ENCODE measurements at regions not wholly inside any gene's neighbourhood (a gene's known extent, or its start where the extent isn't known, plus 50 kb on each side); places are given as distances from the start of the nearest gene placed in this dataset.

DNA sequence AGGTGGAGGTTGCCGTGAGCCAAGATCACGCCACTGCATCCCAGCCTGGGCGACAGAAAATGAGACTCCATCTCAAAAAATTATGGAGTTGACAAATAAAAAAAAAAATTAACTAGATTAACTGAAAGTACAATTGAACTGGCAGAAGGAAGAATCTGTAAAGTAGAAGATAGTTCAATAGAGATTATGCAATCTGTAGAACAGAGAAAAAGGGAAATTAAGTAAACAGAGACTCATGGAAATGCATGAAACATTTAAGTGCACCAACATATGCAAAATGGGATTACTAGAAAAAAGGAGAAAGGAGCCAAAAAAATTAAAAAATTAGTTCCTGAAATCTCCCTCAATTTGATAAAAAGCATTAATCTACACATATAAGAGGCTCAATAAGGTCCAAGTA lies 188.8 kb upstream of the KHDRBS2 start:
- no peaks in the 10 kb centered on the region for H3K27me3 Mint-ChIP-seq (ENCODE audit: unreplicated experiment)
- H3K4me1 Mint-ChIP-seq (ENCODE audit: unreplicated experiment), result no peaks in the 10 kb centered on the region
- TF ChIP-seq, protein P1, sequence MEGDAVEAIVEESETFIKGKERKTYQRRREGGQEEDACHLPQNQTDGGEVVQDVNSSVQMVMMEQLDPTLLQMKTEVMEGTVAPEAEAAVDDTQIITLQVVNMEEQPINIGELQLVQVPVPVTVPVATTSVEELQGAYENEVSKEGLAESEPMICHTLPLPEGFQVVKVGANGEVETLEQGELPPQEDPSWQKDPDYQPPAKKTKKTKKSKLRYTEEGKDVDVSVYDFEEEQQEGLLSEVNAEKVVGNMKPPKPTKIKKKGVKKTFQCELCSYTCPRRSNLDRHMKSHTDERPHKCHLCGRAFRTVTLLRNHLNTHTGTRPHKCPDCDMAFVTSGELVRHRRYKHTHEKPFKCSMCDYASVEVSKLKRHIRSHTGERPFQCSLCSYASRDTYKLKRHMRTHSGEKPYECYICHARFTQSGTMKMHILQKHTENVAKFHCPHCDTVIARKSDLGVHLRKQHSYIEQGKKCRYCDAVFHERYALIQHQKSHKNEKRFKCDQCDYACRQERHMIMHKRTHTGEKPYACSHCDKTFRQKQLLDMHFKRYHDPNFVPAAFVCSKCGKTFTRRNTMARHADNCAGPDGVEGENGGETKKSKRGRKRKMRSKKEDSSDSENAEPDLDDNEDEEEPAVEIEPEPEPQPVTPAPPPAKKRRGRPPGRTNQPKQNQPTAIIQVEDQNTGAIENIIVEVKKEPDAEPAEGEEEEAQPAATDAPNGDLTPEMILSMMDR (IDR thresholded peaks at IDR 0.05; ENCODE audit: unreplicated experiment), result no peak
- H3K9me3 Mint-ChIP-seq (ENCODE audit: unreplicated experiment), result no peaks in the 10 kb centered on the region
- no peaks in the 10 kb centered on the region for H3K36me3 Mint-ChIP-seq (ENCODE audit: low read depth, unreplicated experiment)
- H3K4me3 Mint-ChIP-seq (ENCODE audit: unreplicated experiment), result no peak overlapping the region
- H3K27ac Mint-ChIP-seq (ENCODE audit: unreplicated experiment), result no peak overlapping the region
- no peak for DNase-seq (ENCODE audit: low spot score)

DNA sequence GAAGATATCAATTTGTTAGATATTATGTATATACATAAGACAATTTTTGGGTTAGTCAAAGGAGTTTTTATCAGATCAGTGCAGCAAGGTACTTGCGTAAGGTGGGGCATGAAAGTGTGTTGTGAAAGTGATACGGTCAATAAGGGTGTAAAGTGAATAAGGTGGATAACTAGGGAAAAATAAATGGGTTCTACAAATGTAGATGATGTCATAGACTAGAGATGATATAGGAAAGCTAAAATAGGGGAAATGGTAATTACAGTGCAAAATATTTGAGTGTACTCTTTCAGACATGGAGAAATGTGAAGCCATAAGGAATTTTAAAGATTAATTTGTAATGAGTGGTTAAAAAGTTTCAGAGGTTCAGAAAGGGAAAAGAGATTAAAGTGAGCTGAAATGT lies 180.6 kb upstream of the KHDRBS2 start:
- no peaks in the 10 kb centered on the region for H3K27me3 Mint-ChIP-seq (ENCODE audit: unreplicated experiment)
- no peak overlapping the region for H3K27ac Mint-ChIP-seq (ENCODE audit: unreplicated experiment)
- TF ChIP-seq, protein P1 (IDR thresholded peaks at IDR 0.05; ENCODE audit: unreplicated experiment), result no peak

DNA sequence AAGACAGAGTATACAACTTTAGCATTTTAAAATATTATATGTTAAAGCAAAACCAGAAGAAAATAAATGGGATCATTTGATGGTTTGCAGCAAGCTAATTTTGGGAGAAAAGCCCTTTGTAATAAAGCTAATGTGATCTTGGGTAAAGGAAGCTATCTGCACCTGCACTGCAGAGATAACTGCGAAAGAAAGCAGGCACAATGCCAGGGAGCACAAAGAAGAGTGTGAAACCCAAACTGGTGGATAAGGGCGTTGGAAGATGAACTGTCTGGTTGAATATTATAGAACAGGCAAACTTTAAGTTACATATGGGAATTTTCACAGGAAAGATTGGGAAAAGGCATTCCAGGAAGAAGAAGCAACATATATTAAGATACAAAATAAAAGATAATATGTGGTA lies 179.2 kb upstream of the KHDRBS2 start:
- H3K27me3 Mint-ChIP-seq (ENCODE audit: unreplicated experiment), result no peaks in the 10 kb centered on the region
- H3K4me3 Mint-ChIP-seq (ENCODE audit: unreplicated experiment), result no peak overlapping the region
- no peaks in the 10 kb centered on the region for H3K36me3 Mint-ChIP-seq (ENCODE audit: low read depth, unreplicated experiment)
- TF ChIP-seq, protein P1 (IDR thresholded peaks at IDR 0.05; ENCODE audit: unreplicated experiment), result no peak
- H3K27ac Mint-ChIP-seq (ENCODE audit: unreplicated experiment), result no peak overlapping the region
- H3K9me3 Mint-ChIP-seq (ENCODE audit: unreplicated experiment), result no peaks in the 10 kb centered on the region
- H3K4me1 Mint-ChIP-seq (ENCODE audit: unreplicated experiment), result peaks cover 5% of the 10 kb centered on the region
- no peak for DNase-seq (ENCODE audit: low spot score)

More for the DNA sequence above, 180.6 kb upstream of the KHDRBS2 start:
- no peaks in the 10 kb centered on the region for H3K36me3 Mint-ChIP-seq (ENCODE audit: low read depth, unreplicated experiment)
- peaks cover 5% of the 10 kb centered on the region for H3K4me1 Mint-ChIP-seq (ENCODE audit: unreplicated experiment)
- H3K4me3 Mint-ChIP-seq (ENCODE audit: unreplicated experiment), result no peak overlapping the region
- H3K9me3 Mint-ChIP-seq (ENCODE audit: unreplicated experiment), result no peaks in the 10 kb centered on the region
- DNase-seq (ENCODE audit: low spot score), result no peak

DNA sequence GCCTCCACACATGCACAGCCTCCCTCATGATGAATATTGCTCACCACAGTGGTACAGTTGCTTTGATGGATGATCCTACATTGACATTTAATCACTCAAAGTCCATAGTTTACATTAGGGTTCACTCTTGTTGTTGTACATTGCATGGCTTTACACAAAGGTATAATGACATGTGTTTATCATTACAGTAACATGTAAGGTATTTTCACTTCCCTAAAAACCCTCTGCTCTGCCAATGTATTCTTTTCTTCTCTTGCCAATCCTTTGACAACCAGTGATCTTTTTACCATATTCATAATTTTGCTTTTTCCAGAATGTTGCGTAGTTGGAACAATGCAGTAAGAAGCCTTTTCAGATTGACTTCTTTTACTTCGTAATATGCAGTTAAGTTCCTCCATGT lies 166.6 kb upstream of the KHDRBS2 start:
- H3K27ac Mint-ChIP-seq (ENCODE audit: unreplicated experiment), result no peak overlapping the region
- no peaks in the 10 kb centered on the region for H3K36me3 Mint-ChIP-seq (ENCODE audit: low read depth, unreplicated experiment)
- H3K4me3 Mint-ChIP-seq (ENCODE audit: unreplicated experiment), result no peak overlapping the region
- no peaks in the 10 kb centered on the region for H3K27me3 Mint-ChIP-seq (ENCODE audit: unreplicated experiment)
- DNase-seq (ENCODE audit: low spot score), result no peak
- TF ChIP-seq, protein P1 (IDR thresholded peaks at IDR 0.05; ENCODE audit: unreplicated experiment), result no peak
- no peaks in the 10 kb centered on the region for H3K9me3 Mint-ChIP-seq (ENCODE audit: unreplicated experiment)
- no peaks in the 10 kb centered on the region for H3K4me1 Mint-ChIP-seq (ENCODE audit: unreplicated experiment)

DNA sequence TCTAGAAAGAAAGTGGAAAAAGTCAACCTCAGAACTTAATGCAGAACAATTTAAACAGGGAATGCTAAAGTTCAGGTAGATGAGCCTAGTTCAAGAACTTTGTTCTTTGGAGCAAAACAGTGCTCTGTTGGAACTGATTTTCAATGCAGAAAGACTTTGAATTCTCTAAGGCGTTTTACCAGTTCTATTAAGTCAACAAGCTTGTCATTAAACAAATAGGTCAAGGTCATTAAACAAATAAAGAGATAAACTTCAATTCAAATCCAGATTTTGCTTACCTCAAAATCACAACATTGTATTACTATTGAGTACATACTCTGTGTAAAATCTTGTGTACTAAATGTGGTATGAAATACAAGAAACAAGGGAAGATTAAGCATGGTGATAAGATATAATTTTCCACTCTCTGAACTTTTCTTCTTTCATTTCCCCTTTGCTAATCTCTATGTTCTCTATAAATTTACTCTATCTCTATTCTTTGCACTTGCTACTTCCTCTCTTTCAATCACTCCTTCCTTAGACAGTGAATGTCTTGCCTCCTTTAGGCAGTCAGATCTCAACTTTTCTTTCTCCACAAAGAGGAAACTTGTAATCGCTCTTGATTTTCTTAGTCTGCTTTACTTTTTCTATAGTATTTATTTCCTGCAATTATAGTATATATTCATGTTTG lies 160.8 kb upstream of the KHDRBS2 start:
- no peaks in the 10 kb centered on the region for H3K9me3 Mint-ChIP-seq (ENCODE audit: unreplicated experiment)
- no peak overlapping the region for H3K27ac Mint-ChIP-seq (ENCODE audit: unreplicated experiment)

More for the DNA sequence above, 160.8 kb upstream of the KHDRBS2 start:
- DNase-seq (ENCODE audit: low spot score), result no peak
- Mint-ChIP-seq H3K4me3 (ENCODE audit: unreplicated experiment) (no peak overlapping the region), H3K27me3 (ENCODE audit: unreplicated experiment) (no peaks in the 10 kb centered on the region), H3K36me3 (ENCODE audit: low read depth, unreplicated experiment) (no peaks in the 10 kb centered on the region), H3K4me1 (ENCODE audit: unreplicated experiment) (no peaks in the 10 kb centered on the region)
- TF ChIP-seq, protein P1 (IDR thresholded peaks at IDR 0.05; ENCODE audit: unreplicated experiment), result no peak

Data from endothelial cell (in vitro differentiated cells).